OCI-LY1 (cell line): ENCODE measurements at regions not wholly inside any gene's neighbourhood (a gene's known extent, or its start where the extent isn't known, plus 50 kb on each side); places are given as distances from the start of the nearest gene placed in this dataset.

Experiments
- CTCF ChIP-seq: fragments of 200-600 bp; sonication (generic), shearing (Covaris generic); IDR thresholded peaks from 2 replicates; pipeline ENCODE4 v1.5.1; 2017; ENCODE audit warnings: mild to moderate bottlenecking, antibody characterized with exemption, low read length, moderate library complexity, mixed read lengths
- EZH2 ChIP-seq: fragments of 200-600 bp; sonication (generic), shearing (Covaris generic); IDR thresholded peaks from 2 replicates; pipeline ENCODE4 v1.8.0; 2017; ENCODE audit warnings: borderline replicate concordance, mixed run types, mild to moderate bottlenecking, antibody characterized with exemption, low read length, moderate library complexity, mixed read lengths

- TF ChIP-seq CTCF (no peak), EZH2 (no peak)
These were observed 74.5 kb upstream of the PALM2AKAP2 start for GRCh38 chr9:109705515-109705914.
